ENCODE measurements at regions not wholly inside any gene's neighbourhood (a gene's known extent, or its start where the extent isn't known, plus 50 kb on each side); places are given as distances from the start of the nearest gene placed in this dataset.
"Not testable (repeated sequence)": the region's sequence is repeated elsewhere in the genome, so short reads cannot be mapped to it uniquely, and the experiment has no call there.

DNA sequence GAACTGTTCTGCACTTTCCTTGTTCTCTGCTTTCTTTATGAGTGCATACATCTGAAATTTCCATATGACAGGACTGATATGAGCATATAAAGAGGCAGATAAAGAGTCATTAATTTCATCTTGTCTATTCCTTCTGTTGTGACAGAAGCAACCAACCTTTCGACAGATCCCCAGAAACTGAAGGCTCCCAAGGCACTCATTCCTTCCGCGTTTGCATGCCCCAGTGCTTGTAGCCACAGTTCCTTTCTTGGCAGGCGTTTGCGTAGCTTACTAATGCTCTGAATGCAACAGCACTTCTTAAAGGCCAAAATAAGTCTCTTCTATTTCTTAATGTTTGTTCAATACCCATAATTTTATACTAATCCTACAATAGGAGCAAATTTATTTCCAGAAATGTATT is 94.0 kb upstream of the TBL1X start:
- Histone ChIP-seq H3K4me3 (ENCODE audit: low read depth, low read length) (no peak overlapping the region), H3K36me3 (ENCODE audit: insufficient read depth) (no peaks in the 10 kb centered on the region), H3K4me1 (ENCODE audit: insufficient read depth) (no peaks in the 10 kb centered on the region), H3K27ac (ENCODE audit: low read depth) (no peak overlapping the region)
- 36% methylated on average over 5 of the region's 5 CpGs for WGBS
- no peak for DNase-seq (ENCODE audit: extremely low spot score)

DNA sequence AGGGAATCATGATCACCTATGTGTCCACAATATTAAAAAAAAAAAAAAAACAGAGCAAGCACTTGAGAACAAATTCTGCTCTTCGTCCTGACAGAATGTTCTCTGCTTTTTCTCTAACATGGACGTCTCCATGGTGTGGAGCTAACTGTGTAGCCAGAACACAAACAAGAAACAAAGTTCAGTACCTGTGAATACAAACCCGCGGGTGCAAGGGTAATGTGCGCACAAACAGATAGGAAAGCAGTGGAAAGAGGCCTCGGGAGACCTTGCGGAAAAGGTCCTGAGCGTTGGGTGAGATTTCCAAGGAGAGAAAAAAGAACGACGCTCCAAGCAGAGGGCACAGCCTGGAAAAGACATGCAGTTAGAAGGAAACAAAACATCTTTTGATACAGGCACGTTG is 92.0 kb upstream of the TBL1X start:
- no peak for DNase-seq (ENCODE audit: extremely low spot score)
- H3K36me3 ChIP-seq (ENCODE audit: insufficient read depth), result no peaks in the 10 kb centered on the region
- 91% methylated on average over 11 of the region's 11 CpGs for WGBS
- H3K27ac ChIP-seq (ENCODE audit: low read depth), result no peak overlapping the region
- H3K4me3 ChIP-seq (ENCODE audit: low read depth, low read length), result no peak overlapping the region
- no peaks in the 10 kb centered on the region for H3K4me1 ChIP-seq (ENCODE audit: insufficient read depth)

DNA sequence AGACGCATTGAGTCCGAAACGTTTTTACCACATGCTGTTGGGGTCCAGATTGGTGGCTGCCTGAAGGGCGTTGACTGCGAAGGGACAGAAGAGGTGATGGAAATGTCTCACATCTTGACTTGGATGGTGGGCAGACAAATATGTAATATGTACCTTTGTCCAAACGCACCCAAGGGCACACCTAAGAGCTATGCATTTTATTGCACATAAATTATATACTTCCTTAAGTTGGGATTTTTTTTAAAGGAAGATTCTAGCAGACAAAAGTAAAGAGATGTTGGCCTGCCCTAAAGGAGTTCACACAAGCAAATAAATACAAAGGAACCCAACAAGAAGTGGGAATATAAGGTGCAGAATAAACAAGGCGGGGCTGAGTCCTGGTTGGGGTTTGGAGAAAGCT is 91.1 kb upstream of the TBL1X start:
- no peak for DNase-seq (ENCODE audit: extremely low spot score)
- H3K4me3 ChIP-seq (ENCODE audit: low read depth, low read length), result no peak overlapping the region
- H3K36me3 ChIP-seq (ENCODE audit: insufficient read depth), result no peaks in the 10 kb centered on the region
- H3K27ac ChIP-seq (ENCODE audit: low read depth), result no peak overlapping the region
- no peaks in the 10 kb centered on the region for H3K4me1 ChIP-seq (ENCODE audit: insufficient read depth)
- 91% methylated on average over 7 of the region's 7 CpGs for WGBS

DNA sequence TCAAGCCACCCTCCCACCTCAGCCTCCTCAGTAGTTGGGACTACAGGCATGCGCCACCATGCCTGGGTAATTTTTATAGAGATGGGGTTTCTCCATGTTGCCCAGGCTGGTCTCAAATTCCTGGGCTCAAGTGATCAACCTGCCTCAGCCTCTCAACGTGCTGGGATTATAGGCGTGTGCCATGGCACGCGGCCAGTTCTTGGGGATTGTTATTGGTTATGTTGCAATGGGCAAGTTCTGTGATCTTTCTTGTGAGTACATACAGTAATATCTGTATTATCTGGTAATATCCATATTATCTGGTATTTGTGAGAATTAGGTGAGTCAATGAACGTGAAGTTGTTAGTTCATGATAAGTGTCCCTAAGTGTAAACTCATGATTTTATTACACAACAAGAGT is 90.3 kb upstream of the TBL1X start:
- WGBS, result 65% methylated on average over 6 of the region's 6 CpGs
- Histone ChIP-seq H3K27ac (ENCODE audit: low read depth) (no peak overlapping the region), H3K4me1 (ENCODE audit: insufficient read depth) (no peaks in the 10 kb centered on the region), H3K4me3 (ENCODE audit: low read depth, low read length) (no peak overlapping the region), H3K36me3 (ENCODE audit: insufficient read depth) (no peaks in the 10 kb centered on the region)
- no peak for DNase-seq (ENCODE audit: extremely low spot score)

DNA sequence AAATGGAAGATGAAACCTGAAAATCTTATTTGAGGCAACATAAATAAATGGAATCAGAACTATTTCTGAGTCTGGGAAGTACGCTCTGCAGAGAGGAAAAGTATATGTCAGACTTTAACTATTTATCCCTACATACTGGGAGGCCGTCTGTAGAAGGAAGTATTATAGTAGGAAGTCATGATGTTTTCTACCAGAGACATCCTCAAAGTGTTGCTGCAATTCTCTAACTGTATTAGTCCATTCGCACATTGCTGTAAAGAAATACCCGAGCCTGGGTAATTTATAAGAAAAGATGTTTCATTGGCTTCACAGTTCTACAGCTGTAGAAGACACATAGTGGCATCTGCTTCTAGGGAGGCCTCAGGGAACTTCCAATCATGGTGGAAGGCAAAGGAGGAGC is 88.7 kb upstream of the TBL1X start:
- DNase-seq (ENCODE audit: extremely low spot score), result no peak
- no peak overlapping the region for H3K27ac ChIP-seq (ENCODE audit: low read depth)
- 91% methylated on average over 4 of the region's 4 CpGs for WGBS
- no peak overlapping the region for H3K4me3 ChIP-seq (ENCODE audit: low read depth, low read length)
- no peaks in the 10 kb centered on the region for H3K36me3 ChIP-seq (ENCODE audit: insufficient read depth)
- H3K4me1 ChIP-seq (ENCODE audit: insufficient read depth), result no peaks in the 10 kb centered on the region

DNA sequence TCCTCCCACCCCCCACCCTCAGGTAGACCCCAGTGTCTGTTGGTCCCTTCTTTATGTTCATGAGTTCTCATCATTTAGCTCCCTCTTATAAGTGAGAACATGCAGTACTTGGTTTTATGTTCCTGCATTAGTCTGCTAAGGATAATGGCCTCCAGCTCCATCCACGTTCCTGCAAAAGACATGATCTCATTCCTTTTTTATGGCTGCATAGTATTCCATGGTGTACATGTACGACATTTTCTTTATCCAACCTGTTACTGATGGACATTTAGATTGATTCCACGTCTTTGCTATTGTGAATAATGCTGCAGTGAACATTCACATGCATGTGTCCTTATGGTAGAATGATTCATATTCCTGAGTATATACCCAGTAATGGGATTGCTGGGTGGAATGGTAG is 87.6 kb upstream of the TBL1X start:
- not testable (repeated sequence) for DNase-seq (ENCODE audit: extremely low spot score); H3K27ac ChIP-seq (ENCODE audit: low read depth); H3K4me1 ChIP-seq (ENCODE audit: insufficient read depth); H3K4me3 ChIP-seq (ENCODE audit: low read depth, low read length); H3K36me3 ChIP-seq (ENCODE audit: insufficient read depth)
- WGBS, result 96% methylated on average over 3 of the region's 3 CpGs

DNA sequence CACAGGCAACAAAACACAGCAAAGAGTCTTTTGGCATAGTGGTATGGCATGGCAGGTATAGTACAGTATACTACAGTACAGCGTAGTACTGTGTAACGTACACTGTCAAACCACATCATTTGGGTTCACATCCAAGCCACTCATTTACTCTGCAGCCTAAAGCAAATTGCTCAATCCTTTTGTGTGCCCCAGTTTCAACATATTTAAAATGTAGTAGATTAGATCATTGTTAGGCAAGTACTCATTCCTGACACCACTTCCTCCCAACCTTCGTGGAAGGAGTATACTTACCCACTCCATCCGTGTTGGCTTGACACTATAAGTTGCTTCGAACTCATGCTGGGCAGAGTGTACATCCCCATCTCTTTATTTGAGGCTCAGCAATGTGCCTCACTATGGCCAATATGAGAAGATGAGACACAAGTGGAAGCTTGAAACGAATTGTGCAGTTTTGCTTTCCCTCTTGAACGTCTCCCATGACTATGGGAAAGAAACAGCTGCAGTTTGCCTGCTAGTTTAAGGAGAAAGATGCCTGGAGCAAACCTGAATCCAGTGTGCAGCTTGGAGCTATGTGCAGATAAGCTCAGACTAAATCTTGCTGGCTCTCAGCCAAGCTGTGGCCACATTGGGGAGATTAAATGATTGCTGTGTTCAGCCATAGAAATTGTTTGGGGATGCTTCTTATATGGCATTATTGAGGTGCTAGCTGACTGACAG is 85.7 kb upstream of the TBL1X start:
- no peak for DNase-seq (ENCODE audit: extremely low spot score)
- no peaks in the 10 kb centered on the region for H3K4me1 ChIP-seq (ENCODE audit: insufficient read depth)
- H3K36me3 ChIP-seq (ENCODE audit: insufficient read depth), result no peaks in the 10 kb centered on the region
- no peak overlapping the region for H3K27ac ChIP-seq (ENCODE audit: low read depth)
- H3K4me3 ChIP-seq (ENCODE audit: low read depth, low read length), result no peak overlapping the region
- 72% methylated on average over 7 of the region's 7 CpGs for WGBS

DNA sequence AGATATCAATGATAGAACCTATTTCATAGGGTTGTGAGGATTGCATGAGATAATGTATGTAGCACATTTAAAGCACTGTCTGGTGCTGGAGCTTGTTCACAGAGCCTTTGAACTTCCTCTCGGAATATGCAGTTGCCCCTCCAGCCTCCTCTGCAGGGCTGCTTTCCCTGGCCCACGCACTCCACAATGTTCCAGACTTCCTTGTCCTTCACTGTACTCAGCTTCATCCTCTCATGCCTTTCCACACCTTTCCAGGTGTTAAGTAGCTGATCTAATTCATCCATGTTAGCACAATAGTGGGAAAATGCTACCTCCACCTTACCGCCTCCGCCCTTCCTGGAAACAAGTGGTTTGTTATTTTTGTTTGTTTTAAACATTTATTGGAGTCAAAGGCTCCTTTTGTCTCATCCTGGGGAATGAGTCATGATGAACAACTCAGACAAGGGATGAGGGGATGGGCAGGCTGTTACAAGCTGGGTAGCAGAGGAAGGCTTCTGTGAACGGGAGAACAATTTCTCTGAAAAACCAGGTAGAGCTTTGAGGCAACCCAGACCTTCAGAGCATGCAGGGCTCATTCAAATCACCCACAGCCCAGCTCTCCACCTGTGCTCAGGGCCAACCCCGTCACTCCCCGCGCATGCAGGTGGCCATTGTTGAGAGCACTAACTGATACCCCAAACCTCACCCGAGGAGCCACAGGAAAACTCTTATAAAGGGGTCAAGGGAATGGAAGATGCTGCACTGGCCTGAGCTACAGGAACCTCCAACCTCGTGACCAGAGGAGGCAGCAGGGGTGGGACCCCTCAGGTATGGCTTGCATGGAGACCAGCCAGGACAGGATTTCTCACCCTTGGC is 84.9 kb upstream of the TBL1X start:
- H3K4me3 ChIP-seq (ENCODE audit: low read depth, low read length), result no peak overlapping the region
- DNase-seq (ENCODE audit: extremely low spot score), result no peak
- WGBS, result 82% methylated on average over 10 of the region's 10 CpGs

DNA sequence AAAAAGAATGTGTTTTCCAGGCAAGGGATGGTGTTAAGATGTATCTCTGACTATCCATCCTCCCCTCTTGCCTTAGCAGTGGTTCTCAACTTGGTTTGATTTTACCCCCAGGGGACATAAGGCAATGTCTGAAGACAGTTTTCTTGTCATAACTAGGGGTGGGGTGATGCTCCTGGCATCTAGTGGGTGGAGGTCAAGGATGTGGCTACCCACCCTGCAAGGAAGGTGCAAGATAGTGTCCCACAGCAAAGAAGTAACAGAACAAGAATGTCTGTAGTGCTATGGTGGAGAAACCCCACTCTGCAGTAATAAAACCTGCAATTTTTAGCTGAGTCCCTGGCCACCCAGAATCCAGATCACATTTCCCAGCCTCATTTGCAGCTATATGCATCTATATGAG is 81.2 kb upstream of the TBL1X start:
- DNase-seq (ENCODE audit: extremely low spot score), result no peak
- Histone ChIP-seq H3K36me3 (ENCODE audit: insufficient read depth) (no peaks in the 10 kb centered on the region), H3K4me3 (ENCODE audit: low read depth, low read length) (no peak overlapping the region), H3K27ac (ENCODE audit: low read depth) (no peak overlapping the region), H3K4me1 (ENCODE audit: insufficient read depth) (no peaks in the 10 kb centered on the region)

More for the DNA sequence above, 84.9 kb upstream of the TBL1X start:
- Histone ChIP-seq H3K27ac (ENCODE audit: low read depth) (no peak overlapping the region), H3K4me1 (ENCODE audit: insufficient read depth) (no peaks in the 10 kb centered on the region), H3K36me3 (ENCODE audit: insufficient read depth) (no peaks in the 10 kb centered on the region)

DNA sequence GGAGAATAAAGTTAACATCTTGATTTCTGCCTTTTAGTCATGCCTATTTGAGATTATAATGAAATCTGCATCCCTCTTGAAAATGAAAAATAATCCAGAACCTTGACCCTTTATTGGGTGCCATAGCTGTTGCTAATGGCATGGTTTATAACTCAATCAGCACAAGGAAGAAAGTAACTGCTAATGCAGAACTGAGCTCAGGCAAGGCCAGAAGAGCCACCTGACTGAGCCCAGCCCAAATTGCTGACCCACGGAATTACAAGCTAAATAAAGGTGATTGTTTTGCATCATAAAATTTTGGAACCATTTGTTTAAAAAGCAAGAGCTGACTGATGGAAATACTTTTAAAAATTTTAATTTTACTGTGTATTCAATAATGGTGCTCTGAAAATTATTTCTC is 76.4 kb upstream of the TBL1X start:
- no peaks in the 10 kb centered on the region for H3K36me3 ChIP-seq (ENCODE audit: insufficient read depth)
- 94% methylated on average over 1 of the region's 1 CpG for WGBS
- H3K4me3 ChIP-seq (ENCODE audit: low read depth, low read length), result no peak overlapping the region
- no peaks in the 10 kb centered on the region for H3K4me1 ChIP-seq (ENCODE audit: insufficient read depth)
- no peak for DNase-seq (ENCODE audit: extremely low spot score)
- no peak overlapping the region for H3K27ac ChIP-seq (ENCODE audit: low read depth)

DNA sequence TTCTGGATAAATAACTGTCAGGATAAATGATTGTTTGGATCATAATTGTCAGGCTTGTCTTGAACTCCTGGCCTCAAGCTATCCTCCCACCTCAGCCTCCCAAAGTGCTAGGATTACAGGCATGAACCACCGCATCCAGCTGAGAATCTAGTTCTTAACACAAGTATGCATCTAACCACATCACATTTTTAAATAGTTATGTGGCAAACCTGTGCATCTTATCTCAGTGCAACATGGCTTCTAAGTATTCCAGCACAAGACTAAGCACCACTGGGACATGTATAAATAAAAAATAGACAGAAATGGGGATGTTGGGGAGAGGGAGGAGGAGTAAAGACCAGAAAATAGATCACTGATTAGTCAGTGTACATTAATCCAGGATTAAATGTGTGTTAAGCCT is 74.7 kb upstream of the TBL1X start:
- 86% methylated on average over 1 of the region's 1 CpG for WGBS
- DNase-seq (ENCODE audit: extremely low spot score), result no peak
- Histone ChIP-seq H3K4me3 (ENCODE audit: low read depth, low read length) (no peak overlapping the region), H3K27ac (ENCODE audit: low read depth) (no peak overlapping the region), H3K36me3 (ENCODE audit: insufficient read depth) (no peaks in the 10 kb centered on the region), H3K4me1 (ENCODE audit: insufficient read depth) (no peaks in the 10 kb centered on the region)

DNA sequence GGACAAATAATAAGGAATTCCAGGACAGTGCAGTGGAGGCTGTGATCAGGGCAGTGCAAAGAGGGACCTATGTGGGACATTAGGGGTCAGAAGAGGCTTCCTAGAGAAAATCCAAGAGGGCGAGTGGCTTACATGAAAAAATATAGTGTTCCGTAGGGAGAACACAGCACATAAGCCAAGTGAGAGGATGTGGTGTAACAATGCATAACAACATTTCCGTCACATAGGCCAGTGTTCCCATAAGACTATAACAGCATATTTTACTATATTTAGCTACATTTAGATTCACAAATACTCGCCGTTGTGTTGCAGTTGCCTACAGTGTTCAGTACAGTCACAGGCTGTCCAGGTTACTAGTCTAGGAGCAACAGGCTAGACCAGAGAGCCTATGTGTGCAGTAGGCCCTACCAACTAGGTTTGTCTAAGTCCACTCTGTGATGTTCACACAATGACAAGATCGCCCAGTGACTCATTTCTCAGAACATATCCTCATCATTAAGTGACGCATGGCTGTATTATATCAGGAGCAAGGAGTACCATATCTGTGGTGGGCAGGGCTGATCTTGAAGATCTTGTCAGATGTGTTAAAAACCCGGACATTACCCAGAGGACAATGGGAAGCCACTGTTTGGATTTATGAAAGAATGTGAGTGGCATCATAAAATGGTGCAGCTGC is 74.0 kb upstream of the TBL1X start:
- Histone ChIP-seq H3K4me3 (ENCODE audit: low read depth, low read length) (no peak overlapping the region), H3K4me1 (ENCODE audit: insufficient read depth) (no peaks in the 10 kb centered on the region), H3K27ac (ENCODE audit: low read depth) (no peak overlapping the region), H3K36me3 (ENCODE audit: insufficient read depth) (no peaks in the 10 kb centered on the region)
- no peak for DNase-seq (ENCODE audit: extremely low spot score)
- WGBS, result 88% methylated on average over 8 of the region's 8 CpGs

DNA sequence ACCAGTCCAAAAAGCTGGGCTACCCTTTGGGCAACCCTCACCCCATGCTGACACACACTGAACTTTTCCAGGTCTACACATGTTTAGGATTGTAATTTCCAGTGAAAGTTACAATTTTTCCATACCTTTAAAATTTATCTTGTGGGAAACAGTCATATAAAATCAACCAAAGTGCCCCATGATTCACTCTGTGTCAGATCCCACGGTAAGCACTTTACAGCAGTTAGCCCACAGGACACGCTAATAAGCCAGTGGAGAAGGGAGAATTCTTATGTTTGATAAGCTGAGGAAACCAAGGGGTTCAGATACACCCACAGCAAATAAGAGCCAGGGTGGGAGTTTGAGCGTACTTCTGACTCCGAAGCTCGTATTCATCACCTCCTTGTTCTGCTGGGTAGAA is 72.4 kb upstream of the TBL1X start:
- 88% methylated on average over 5 of the region's 5 CpGs for WGBS
- Histone ChIP-seq H3K27ac (ENCODE audit: low read depth) (no peak overlapping the region), H3K4me3 (ENCODE audit: low read depth, low read length) (no peak overlapping the region), H3K4me1 (ENCODE audit: insufficient read depth) (no peaks in the 10 kb centered on the region), H3K36me3 (ENCODE audit: insufficient read depth) (no peaks in the 10 kb centered on the region)
- DNase-seq (ENCODE audit: extremely low spot score), result no peak

DNA sequence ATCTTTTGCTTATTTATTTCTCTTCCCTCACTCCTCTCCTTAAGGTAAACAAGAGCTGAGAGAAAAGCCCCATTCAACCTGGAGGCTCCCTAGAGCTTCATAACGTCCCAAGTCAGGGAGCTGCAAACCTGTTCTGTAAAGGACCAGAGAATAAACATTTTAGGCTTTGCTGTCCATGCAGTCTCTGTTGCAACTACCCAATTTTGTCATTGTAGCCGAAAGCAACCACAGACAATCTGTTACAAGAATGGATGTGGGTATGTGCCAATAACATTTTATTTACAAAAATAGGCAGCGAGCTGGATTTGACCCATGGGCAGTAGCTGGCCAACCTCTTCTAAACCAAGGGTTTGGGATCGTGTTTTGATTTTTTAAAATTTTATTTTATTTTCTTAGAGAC is 71.3 kb upstream of the TBL1X start:
- Histone ChIP-seq H3K27ac (ENCODE audit: low read depth) (no peak overlapping the region), H3K36me3 (ENCODE audit: insufficient read depth) (no peaks in the 10 kb centered on the region), H3K4me3 (ENCODE audit: low read depth, low read length) (no peak overlapping the region), H3K4me1 (ENCODE audit: insufficient read depth) (no peaks in the 10 kb centered on the region)
- 75% methylated on average over 4 of the region's 4 CpGs for WGBS
- no peak for DNase-seq (ENCODE audit: extremely low spot score)

Measured in urinary bladder (tissue), 3 donors.